ENCODE measurements at regions not wholly inside any gene's neighbourhood (a gene's known extent, or its start where the extent isn't known, plus 50 kb on each side); places are given as distances from the start of the nearest gene placed in this dataset.

DNA sequence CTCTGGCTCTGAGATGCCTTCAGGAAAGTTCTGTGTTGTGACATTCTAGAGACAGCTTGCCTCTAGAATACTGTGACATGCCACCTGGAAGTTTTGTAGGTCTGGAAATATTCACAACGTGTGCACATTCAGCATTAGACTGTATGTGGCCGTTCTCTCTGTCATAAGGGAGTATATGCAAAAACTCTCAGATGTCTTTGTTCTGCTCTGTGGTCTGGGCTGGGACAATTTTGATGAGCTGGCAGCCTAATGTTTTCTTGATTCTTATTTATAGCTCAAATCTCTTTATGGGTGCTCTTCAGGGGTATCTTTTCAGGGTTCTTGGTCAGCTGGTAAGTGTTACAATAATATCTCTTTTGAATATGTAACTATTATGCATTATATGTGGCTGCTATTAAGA is 355.1 kb downstream of the PAX1 start:
- Histone ChIP-seq H3K9me3 (ENCODE audit: insufficient read depth, low read length) (no peaks in the 10 kb centered on the region), H3K36me3 (ENCODE audit: low read length) (no peaks in the 10 kb centered on the region), H3F3A (ENCODE audit: insufficient read depth) (no peaks in the 10 kb centered on the region), H3K4me3 (ENCODE audit: insufficient read depth, low read length, poor library complexity, severe bottlenecking) (no peak overlapping the region), H3K27me3 (ENCODE audit: low read length) (no peaks in the 10 kb centered on the region), H3K9ac (ENCODE audit: low read length) (no peak overlapping the region), H3K9me2 (replicated peaks; ENCODE audit: insufficient read depth, low read length) (no peaks in the 10 kb centered on the region; the same call in 1 of the 2 replicates), H3K4me2 (ENCODE audit: low read depth, low read length, poor library complexity, severe bottlenecking) (no peak overlapping the region), H2AFZ (ENCODE audit: low read depth, low read length, severe bottlenecking) (no peak overlapping the region), H4K20me1 (ENCODE audit: low read depth, low read length) (no peaks in the 10 kb centered on the region), H3K27ac (ENCODE audit: low read depth, low read length) (no peak overlapping the region), H3K79me2 (ENCODE audit: insufficient read depth, low read length) (no peaks in the 10 kb centered on the region)
- TF ChIP-seq, protein P1, sequence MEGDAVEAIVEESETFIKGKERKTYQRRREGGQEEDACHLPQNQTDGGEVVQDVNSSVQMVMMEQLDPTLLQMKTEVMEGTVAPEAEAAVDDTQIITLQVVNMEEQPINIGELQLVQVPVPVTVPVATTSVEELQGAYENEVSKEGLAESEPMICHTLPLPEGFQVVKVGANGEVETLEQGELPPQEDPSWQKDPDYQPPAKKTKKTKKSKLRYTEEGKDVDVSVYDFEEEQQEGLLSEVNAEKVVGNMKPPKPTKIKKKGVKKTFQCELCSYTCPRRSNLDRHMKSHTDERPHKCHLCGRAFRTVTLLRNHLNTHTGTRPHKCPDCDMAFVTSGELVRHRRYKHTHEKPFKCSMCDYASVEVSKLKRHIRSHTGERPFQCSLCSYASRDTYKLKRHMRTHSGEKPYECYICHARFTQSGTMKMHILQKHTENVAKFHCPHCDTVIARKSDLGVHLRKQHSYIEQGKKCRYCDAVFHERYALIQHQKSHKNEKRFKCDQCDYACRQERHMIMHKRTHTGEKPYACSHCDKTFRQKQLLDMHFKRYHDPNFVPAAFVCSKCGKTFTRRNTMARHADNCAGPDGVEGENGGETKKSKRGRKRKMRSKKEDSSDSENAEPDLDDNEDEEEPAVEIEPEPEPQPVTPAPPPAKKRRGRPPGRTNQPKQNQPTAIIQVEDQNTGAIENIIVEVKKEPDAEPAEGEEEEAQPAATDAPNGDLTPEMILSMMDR (IDR thresholded peaks at IDR 0.05; ENCODE audit: insufficient read depth, low read length, poor library complexity, severe bottlenecking), result no peak
- no peak for TF ChIP-seq EZH2phosphoT487 (conservative IDR thresholded peaks at IDR 0.05; ENCODE audit: low read length)

DNA sequence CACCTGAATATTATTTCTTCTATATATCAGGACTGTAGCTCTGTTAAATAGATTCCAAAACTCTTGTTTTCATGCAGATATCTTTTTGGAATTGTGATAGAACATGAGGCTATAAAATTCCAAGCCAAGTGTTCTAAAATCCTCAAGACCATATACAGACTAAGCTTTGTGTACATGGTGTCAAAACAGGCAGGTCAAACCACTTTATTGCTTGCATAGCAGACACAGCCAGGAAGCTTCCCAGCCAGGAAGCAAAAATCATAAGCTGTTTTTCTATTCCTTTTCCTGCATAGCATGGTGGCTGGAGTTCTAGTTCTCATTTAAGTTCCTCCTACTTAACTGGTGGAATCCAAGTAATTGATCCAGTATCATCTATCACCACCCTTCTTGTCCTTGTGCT is 353.3 kb downstream of the PAX1 start:
- Histone ChIP-seq H3F3A (ENCODE audit: insufficient read depth) (no peaks in the 10 kb centered on the region), H3K4me2 (ENCODE audit: low read depth, low read length, poor library complexity, severe bottlenecking) (no peak overlapping the region), H2AFZ (ENCODE audit: low read depth, low read length, severe bottlenecking) (no peak overlapping the region), H3K9ac (ENCODE audit: low read length) (no peak overlapping the region), H3K9me2 (replicated peaks; ENCODE audit: insufficient read depth, low read length) (no peaks in the 10 kb centered on the region), H3K4me3 (ENCODE audit: insufficient read depth, low read length, poor library complexity, severe bottlenecking) (no peak overlapping the region), H4K20me1 (ENCODE audit: low read depth, low read length) (no peaks in the 10 kb centered on the region), H3K27ac (ENCODE audit: low read depth, low read length) (no peak overlapping the region), H3K9me3 (ENCODE audit: insufficient read depth, low read length) (no peaks in the 10 kb centered on the region), H3K79me2 (ENCODE audit: insufficient read depth, low read length) (no peaks in the 10 kb centered on the region), H3K36me3 (ENCODE audit: low read length) (no peaks in the 10 kb centered on the region), H3K27me3 (ENCODE audit: low read length) (no peaks in the 10 kb centered on the region)
- no peak for TF ChIP-seq EZH2phosphoT487 (conservative IDR thresholded peaks at IDR 0.05; ENCODE audit: low read length)
- TF ChIP-seq, protein P1 (IDR thresholded peaks at IDR 0.05; ENCODE audit: insufficient read depth, low read length, poor library complexity, severe bottlenecking), result no peak

DNA sequence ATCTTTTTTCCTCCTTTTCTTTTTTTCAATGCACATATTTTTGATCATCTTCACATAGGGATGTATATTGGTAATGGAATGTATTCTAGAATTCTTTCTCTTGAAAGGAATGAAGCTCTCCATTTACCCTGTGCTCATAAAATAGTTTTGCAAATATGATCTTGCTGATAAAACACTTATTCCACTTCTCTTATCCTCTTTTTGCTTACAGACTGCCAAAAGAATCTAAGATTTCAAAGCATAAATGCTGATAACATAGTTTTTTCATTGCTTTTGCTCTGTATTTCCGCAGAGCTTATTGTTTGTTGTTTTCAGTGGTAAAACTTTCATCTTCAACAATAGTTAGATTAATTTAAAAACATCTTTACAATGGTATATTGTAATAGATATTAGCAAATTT is 350.5 kb downstream of the PAX1 start:
- H3K9me2 ChIP-seq (replicated peaks; ENCODE audit: insufficient read depth, low read length), result no peaks in the 10 kb centered on the region
- no peaks in the 10 kb centered on the region for H3F3A ChIP-seq (ENCODE audit: insufficient read depth)
- no peak overlapping the region for H2AFZ ChIP-seq (ENCODE audit: low read depth, low read length, severe bottlenecking)
- no peaks in the 10 kb centered on the region for H3K36me3 ChIP-seq (ENCODE audit: low read length)
- no peaks in the 10 kb centered on the region for H3K79me2 ChIP-seq (ENCODE audit: insufficient read depth, low read length)
- no peaks in the 10 kb centered on the region for H4K20me1 ChIP-seq (ENCODE audit: low read depth, low read length)
- H3K9ac ChIP-seq (ENCODE audit: low read length), result no peak overlapping the region
- H3K27ac ChIP-seq (ENCODE audit: low read depth, low read length), result no peak overlapping the region
- no peak overlapping the region for H3K4me3 ChIP-seq (ENCODE audit: insufficient read depth, low read length, poor library complexity, severe bottlenecking)
- no peak overlapping the region for H3K4me2 ChIP-seq (ENCODE audit: low read depth, low read length, poor library complexity, severe bottlenecking)
- H3K27me3 ChIP-seq (ENCODE audit: low read length), result no peaks in the 10 kb centered on the region
- H3K9me3 ChIP-seq (ENCODE audit: insufficient read depth, low read length), result no peaks in the 10 kb centered on the region
- TF ChIP-seq, protein P1 (IDR thresholded peaks at IDR 0.05; ENCODE audit: insufficient read depth, low read length, poor library complexity, severe bottlenecking), result no peak
- no peak for TF ChIP-seq EZH2phosphoT487 (conservative IDR thresholded peaks at IDR 0.05; ENCODE audit: low read length)
